Activated naive CD8-positive, alpha-beta T cell (primary cell): ENCODE measurements at regions not wholly inside any gene's neighbourhood (a gene's known extent, or its start where the extent isn't known, plus 50 kb on each side); places are given as distances from the start of the nearest gene placed in this dataset.
"Not testable (repeated sequence)": the region's sequence is repeated elsewhere in the genome, so short reads cannot be mapped to it uniquely, and the experiment has no call there.

ENCODE experiments used
- H3K27ac Mint-ChIP-seq: one replicate; pipeline ENCODE4 v1.8.0; 2021; ENCODE audit warnings: mixed read lengths
- H3K27me3 Mint-ChIP-seq: one replicate; pipeline ENCODE4 v1.8.0; 2021; ENCODE audit warnings: mixed read lengths
- H3K36me3 Mint-ChIP-seq: one replicate; pipeline ENCODE4 v1.8.0; 2021; ENCODE audit warnings: mixed read lengths
- H3K4me1 Mint-ChIP-seq: one replicate; pipeline ENCODE4 v1.8.0; 2021; ENCODE audit warnings: low read depth, mixed read lengths
- H3K4me3 Mint-ChIP-seq: one replicate; pipeline ENCODE4 v1.8.0; 2021; ENCODE audit warnings: mild to moderate bottlenecking, mixed read lengths
- H3K9me3 Mint-ChIP-seq: one replicate; pipeline ENCODE4 v1.8.0; 2021; ENCODE audit warnings: low read depth, mixed read lengths

DNA sequence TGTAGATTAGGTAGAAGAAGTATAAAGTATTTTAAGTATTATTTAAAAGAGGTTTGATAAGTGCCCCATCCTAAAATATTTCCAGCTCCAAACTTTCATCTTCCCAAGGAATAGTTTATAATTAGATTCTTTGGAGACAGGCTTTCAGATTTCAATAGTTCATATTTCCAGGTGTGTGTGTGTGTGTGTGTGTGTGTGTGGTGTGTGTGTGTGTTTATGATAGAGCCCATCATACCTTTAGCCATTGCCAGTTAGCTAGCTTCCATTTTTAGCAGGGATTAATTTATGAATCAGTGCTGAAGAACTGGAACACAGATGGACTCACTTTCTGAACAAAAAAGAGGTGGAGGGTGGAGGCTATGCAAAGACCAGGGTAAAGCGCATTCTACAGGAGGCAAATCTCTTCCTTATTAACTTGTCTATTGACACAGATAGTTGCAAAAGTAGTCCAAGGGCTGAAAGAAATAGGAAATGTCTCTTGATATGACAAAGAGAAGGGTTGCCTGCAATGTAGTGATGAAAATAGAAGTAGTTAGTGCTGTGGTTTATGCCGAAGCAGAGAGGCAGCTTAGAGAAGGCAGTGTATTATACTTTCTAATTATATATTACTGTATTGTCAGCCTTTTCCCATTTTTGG is 301.1 kb downstream of the MAN2A1 start:
- Mint-ChIP-seq H3K4me3 (no peak overlapping the region), H3K27ac (no peak overlapping the region), H3K27me3 (no peaks in the 10 kb centered on the region), H3K4me1 (no peaks in the 10 kb centered on the region), H3K9me3 (no peaks in the 10 kb centered on the region), H3K36me3 (peaks cover 2% of the 10 kb centered on the region)

DNA sequence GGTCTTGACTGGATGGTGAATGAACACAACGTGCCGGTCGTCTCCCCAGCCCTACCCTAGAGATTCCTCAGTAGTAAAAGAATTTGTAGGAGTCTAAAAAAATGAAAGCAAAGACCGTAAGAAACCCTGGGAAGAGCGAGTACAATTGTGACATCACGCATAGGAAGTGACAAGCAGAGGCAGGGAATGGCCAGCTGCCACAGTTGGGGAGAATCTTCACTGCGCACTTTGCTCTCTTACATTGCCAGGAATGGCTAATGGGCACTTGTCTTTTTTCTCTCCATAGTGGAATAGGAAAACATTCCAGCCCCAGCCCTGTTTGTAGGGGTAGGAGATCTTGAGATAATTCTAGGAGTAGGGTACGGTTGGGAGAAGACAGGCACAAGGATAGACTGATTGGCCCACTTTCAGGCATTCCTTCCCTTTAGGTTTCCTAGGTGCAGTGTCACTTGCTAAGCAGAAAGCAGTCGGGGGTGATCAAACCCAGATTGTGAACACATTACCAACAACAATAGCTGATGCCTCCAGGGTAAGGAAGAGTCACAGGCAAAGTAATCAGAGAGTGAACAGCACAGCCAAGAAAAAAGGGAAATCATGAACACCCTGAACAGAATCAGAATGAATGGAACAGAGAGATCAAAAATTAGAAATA is 302.7 kb downstream of the MAN2A1 start:
- Mint-ChIP-seq H3K9me3 (no peaks in the 10 kb centered on the region), H3K4me3 (no peak overlapping the region), H3K27me3 (no peaks in the 10 kb centered on the region), H3K4me1 (no peaks in the 10 kb centered on the region), H3K27ac (no peak overlapping the region), H3K36me3 (peaks cover 2% of the 10 kb centered on the region)

GRCh38 chr5:109994135-109994534 is 304.4 kb downstream of the MAN2A1 start:
- Mint-ChIP-seq H3K27ac (no peak overlapping the region), H3K9me3 (no peaks in the 10 kb centered on the region), H3K36me3 (peaks cover 5% of the 10 kb centered on the region), H3K4me3 (no peak overlapping the region), H3K27me3 (no peaks in the 10 kb centered on the region), H3K4me1 (no peaks in the 10 kb centered on the region)

DNA sequence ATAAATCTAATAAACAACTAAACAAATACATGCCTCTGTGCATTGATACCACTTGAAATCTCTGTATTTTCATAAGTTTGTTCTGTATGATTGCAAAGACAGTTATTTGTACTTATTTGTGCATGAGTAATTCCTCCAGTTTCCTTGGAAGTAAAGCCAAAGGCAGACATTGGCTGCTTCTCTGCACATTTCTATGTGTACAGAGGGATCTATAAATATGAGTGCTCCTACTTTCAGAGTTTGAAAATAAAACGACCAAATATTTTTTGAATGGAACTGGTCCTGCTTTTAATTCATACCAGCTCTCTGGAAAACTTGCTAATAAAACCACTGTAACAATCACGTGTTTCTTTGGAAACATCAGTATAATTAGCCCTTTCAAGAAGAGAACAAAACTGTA is 306.5 kb downstream of the MAN2A1 start:
- Mint-ChIP-seq H3K27me3 (no peaks in the 10 kb centered on the region), H3K27ac (no peak overlapping the region), H3K9me3 (no peaks in the 10 kb centered on the region), H3K4me3 (no peak overlapping the region), H3K36me3 (peaks cover 5% of the 10 kb centered on the region), H3K4me1 (peaks cover 3% of the 10 kb centered on the region)

GRCh38 chr5:109997161-109997560 is 307.4 kb downstream of the MAN2A1 start:
- Mint-ChIP-seq H3K9me3 (no peaks in the 10 kb centered on the region), H3K4me1 (peaks cover 3% of the 10 kb centered on the region), H3K27ac (no peak overlapping the region), H3K27me3 (no peaks in the 10 kb centered on the region), H3K36me3 (peaks cover 5% of the 10 kb centered on the region), H3K4me3 (no peak overlapping the region)

GRCh38 chr5:109998208-109998607 is 308.5 kb downstream of the MAN2A1 start:
- Mint-ChIP-seq H3K9me3 (no peaks in the 10 kb centered on the region), H3K4me1 (peaks cover 3% of the 10 kb centered on the region), H3K36me3 (peaks cover 5% of the 10 kb centered on the region), H3K4me3 (no peak overlapping the region), H3K27ac (no peak overlapping the region), H3K27me3 (no peaks in the 10 kb centered on the region)

- Mint-ChIP-seq H3K27me3 (no peaks in the 10 kb centered on the region), H3K36me3 (peaks cover 5% of the 10 kb centered on the region), H3K4me3 (no peak overlapping the region), H3K4me1 (peaks cover 3% of the 10 kb centered on the region), H3K27ac (no peak overlapping the region), H3K9me3 (no peaks in the 10 kb centered on the region)
Observed at GRCh38 chr5:109998726-109999125, 309.0 kb downstream of the MAN2A1 start.

GRCh38 chr5:110001648-110002047 is 311.9 kb downstream of the MAN2A1 start:
- Mint-ChIP-seq H3K27me3 (no peaks in the 10 kb centered on the region), H3K9me3 (no peaks in the 10 kb centered on the region), H3K36me3 (peaks cover 3% of the 10 kb centered on the region), H3K4me3 (no peak overlapping the region), H3K4me1 (peaks cover 3% of the 10 kb centered on the region), H3K27ac (no peak overlapping the region)

- peaks cover 3% of the 10 kb centered on the region for H3K36me3 Mint-ChIP-seq
- no peaks in the 10 kb centered on the region for H3K27me3 Mint-ChIP-seq
- H3K4me1 Mint-ChIP-seq: peaks cover 3% of the 10 kb centered on the region
- H3K27ac Mint-ChIP-seq: no peak overlapping the region
- no peaks in the 10 kb centered on the region for H3K9me3 Mint-ChIP-seq
- H3K4me3 Mint-ChIP-seq: no peak overlapping the region
Observed at GRCh38 chr5:110002652-110003051, 312.9 kb downstream of the MAN2A1 start.

GRCh38 chr5:110005907-110006562 is 316.3 kb downstream of the MAN2A1 start:
- H3K27ac Mint-ChIP-seq, H3K36me3 Mint-ChIP-seq, H3K4me1 Mint-ChIP-seq, H3K4me3 Mint-ChIP-seq, H3K9me3 Mint-ChIP-seq, H3K27me3 Mint-ChIP-seq: not testable (repeated sequence)

GRCh38 chr5:110007101-110007500 is 317.4 kb downstream of the MAN2A1 start:
- Mint-ChIP-seq H3K4me1 (no peaks in the 10 kb centered on the region), H3K9me3 (no peaks in the 10 kb centered on the region), H3K36me3 (no peaks in the 10 kb centered on the region), H3K27ac (no peak overlapping the region), H3K27me3 (no peaks in the 10 kb centered on the region), H3K4me3 (no peak overlapping the region)

DNA sequence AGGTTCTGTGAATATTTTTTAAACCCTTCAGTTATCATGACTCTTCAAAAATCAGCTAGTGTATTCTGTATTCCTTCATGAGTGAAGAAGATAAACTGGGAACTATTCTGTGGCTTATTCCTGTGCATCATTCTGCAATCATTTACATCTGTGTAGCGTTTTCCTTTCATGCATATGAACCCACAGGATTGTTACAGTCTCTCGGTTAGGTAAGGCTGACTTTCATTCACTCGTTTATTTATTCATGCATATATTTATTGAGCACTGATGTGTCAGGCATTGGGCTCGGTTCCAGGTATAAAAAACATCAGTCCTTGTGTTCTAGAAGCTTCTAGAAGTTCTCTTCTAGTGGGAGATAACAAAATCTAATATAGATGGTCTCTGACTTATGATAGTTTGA is 318.4 kb downstream of the MAN2A1 start:
- H3K9me3 Mint-ChIP-seq: no peaks in the 10 kb centered on the region
- H3K4me3 Mint-ChIP-seq: no peak overlapping the region
- H3K4me1 Mint-ChIP-seq: no peaks in the 10 kb centered on the region
- no peaks in the 10 kb centered on the region for H3K27me3 Mint-ChIP-seq
- H3K36me3 Mint-ChIP-seq: no peaks in the 10 kb centered on the region
- H3K27ac Mint-ChIP-seq: no peak overlapping the region

DNA sequence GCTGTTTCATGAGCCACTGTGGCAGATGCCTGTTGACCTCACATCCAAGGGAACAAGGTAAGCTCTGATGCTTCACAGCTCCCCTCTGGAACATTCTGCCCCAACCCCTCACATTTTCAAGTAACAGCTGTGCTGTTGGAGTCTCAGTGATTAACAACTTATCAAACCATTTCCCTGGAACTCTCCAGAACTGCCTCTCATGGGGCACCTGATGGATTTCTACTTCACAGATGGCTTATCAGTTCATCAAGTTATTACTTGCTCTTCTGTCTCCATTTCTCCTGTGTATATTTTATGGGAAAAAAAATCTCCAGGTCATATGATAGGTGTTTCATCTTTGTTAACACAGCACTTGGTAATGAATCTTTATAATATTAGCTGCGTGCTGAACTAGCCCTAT is 322.4 kb downstream of the MAN2A1 start:
- Mint-ChIP-seq H3K27ac (no peak overlapping the region), H3K27me3 (no peaks in the 10 kb centered on the region), H3K9me3 (peaks cover 5% of the 10 kb centered on the region), H3K36me3 (peaks cover 2% of the 10 kb centered on the region), H3K4me3 (no peak overlapping the region), H3K4me1 (no peaks in the 10 kb centered on the region)

DNA sequence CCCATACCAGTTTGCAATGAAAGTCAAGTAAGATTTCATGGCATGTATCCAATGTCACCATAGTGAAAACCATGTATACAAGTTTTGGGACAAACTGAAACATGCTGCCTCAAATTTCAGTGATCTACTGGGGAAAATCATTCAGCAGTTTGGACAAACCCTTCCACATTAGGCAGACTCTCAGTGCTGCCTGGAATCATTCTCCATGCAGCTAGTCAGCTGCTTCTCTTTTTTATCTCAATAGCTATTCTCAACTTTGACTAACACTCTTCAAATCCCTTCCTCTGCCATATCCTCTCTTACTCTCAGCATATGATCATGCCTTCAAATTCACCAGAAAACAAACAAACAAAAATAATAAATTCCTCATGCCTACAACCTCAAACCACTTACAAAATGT is 323.3 kb downstream of the MAN2A1 start:
- Mint-ChIP-seq H3K36me3 (peaks cover 2% of the 10 kb centered on the region), H3K4me3 (no peak overlapping the region), H3K9me3 (peaks cover 5% of the 10 kb centered on the region), H3K4me1 (no peaks in the 10 kb centered on the region), H3K27me3 (no peaks in the 10 kb centered on the region), H3K27ac (no peak overlapping the region)

DNA sequence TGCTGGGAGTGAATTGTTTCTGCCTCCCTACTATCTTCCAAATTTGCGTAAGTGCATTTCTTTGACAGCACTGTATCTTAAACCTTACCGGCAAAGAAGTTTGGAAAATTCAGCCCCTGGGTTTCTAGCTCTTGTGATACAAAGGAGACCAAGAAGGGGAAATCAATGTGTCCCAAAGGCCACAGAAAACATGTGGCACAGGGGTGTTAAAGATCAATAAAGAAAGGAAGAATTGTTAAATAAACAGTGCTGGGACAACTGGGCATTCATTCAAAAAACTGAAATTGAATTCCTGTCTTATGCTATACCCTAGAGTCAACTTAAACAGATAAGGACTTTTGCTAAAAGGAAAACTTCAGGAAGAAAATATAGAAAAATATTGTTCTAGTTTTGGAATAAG is 328.1 kb downstream of the MAN2A1 start:
- no peaks in the 10 kb centered on the region for H3K4me1 Mint-ChIP-seq
- H3K36me3 Mint-ChIP-seq: peaks cover 2% of the 10 kb centered on the region
- H3K9me3 Mint-ChIP-seq: peaks cover 5% of the 10 kb centered on the region
- H3K4me3 Mint-ChIP-seq: no peak overlapping the region
- no peak overlapping the region for H3K27ac Mint-ChIP-seq
- H3K27me3 Mint-ChIP-seq: no peaks in the 10 kb centered on the region

GRCh38 chr5:110018509-110018908 is 328.8 kb downstream of the MAN2A1 start:
- Mint-ChIP-seq H3K4me1 (no peaks in the 10 kb centered on the region), H3K9me3 (peaks cover 2% of the 10 kb centered on the region), H3K27me3 (no peaks in the 10 kb centered on the region), H3K36me3 (peaks cover 1% of the 10 kb centered on the region), H3K4me3 (no peak overlapping the region), H3K27ac (no peak overlapping the region)
